Gastroesophageal sphincter (tissue), 3 donors: ENCODE measurements at regions not wholly inside any gene's neighbourhood (a gene's known extent, or its start where the extent isn't known, plus 50 kb on each side); places are given as distances from the start of the nearest gene placed in this dataset.

Source experiments
- CTCF ChIP-seq, 4 experiments: fragments of 200-600 bp in 2 of 4; fragments of 450-650 bp in 2 of 4; sonication (generic) in 1 of 4; IDR thresholded peaks; one replicate each; pipeline ENCODE4 v1.5.1; 2017 to 2019; ENCODE audit warnings: antibody characterized with exemption in 4 of 4, mild to moderate bottlenecking in 2 of 4, moderate library complexity in 2 of 4
- POLR2A ChIP-seq, 2 donors: fragments of 450-650 bp; IDR thresholded peaks; one replicate each; pipeline ENCODE4 v1.6.1; 2017; ENCODE audit warnings: antibody characterized with exemption in 2 of 2, mild to moderate bottlenecking in 2 of 2, moderate library complexity in 1 of 2
- POLR2AphosphoS5 ChIP-seq: sonication (generic); formaldehyde crosslinking; IDR thresholded peaks from one replicate; pipeline ENCODE4 v1.6.1; 2017; ENCODE audit warnings: antibody characterized with exemption

GRCh38 chr6:91476000-91476399 is 889.1 kb upstream of the MAP3K7 start:
- no peak for TF ChIP-seq CTCF (IDR thresholded peaks at IDR 0.05)
- no peak for TF ChIP-seq POLR2AphosphoS5
- no peak for TF ChIP-seq POLR2A (IDR thresholded peaks at IDR 0.05)
